ENCODE measurements at regions not wholly inside any gene's neighbourhood (a gene's known extent, or its start where the extent isn't known, plus 50 kb on each side); places are given as distances from the start of the nearest gene placed in this dataset.

DNA sequence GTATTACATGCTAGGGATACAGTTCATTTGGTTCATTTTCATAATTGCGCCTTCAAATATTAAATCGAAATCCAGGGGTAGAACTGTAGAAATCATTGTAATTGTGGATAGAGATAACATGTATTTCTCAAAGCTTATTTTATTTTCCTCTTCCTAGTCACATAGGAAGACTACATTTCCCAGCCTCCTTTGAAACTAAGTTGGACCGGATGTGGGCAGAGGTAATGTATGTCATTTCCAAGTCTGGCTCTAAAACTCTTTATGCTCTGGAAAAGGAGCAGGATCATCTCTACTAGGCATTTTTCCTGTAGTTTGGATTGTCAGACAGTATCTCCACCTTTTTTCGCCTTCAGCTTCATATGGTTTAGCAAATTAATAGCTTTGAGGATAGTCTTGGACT, 70.1 kb upstream of the CRY1 start:
- Histone ChIP-seq H3K36me3 (no peaks in the 10 kb centered on the region), H3K27me3 (ENCODE audit: insufficient read depth, low read depth, severe bottlenecking) (no peaks in the 10 kb centered on the region)
- TF ChIP-seq CTCF (IDR thresholded peaks at IDR 0.05; ENCODE audit: low read depth, low read length) = no peak

DNA sequence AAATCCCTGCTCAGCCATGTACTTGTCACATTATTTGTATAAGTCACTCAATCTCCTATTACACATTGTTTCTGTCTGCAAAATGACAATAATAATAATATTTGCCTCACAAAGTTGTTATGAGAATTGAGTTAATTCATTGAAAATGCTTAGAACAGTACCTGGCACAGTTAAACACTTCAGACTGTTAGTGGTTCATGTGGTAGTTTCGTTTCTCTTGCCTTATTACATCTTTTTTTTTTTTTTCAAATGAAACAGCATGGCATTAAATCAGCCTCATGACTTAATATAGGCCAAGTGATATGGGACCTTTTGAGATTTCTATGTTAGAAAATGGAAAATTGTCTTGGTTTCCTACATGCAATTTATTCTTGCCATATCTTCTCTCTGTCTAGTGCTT, 71.0 kb upstream of the CRY1 start:
- no peak overlapping the region for H3K27ac ChIP-seq
- no peak overlapping the region for H3K4me3 ChIP-seq (ENCODE audit: low read depth, low read length)
- no peaks in the 10 kb centered on the region for H3K9me3 ChIP-seq (ENCODE audit: severe bottlenecking)
- no peaks in the 10 kb centered on the region for H3K27me3 ChIP-seq (ENCODE audit: insufficient read depth, low read depth, severe bottlenecking)
- no peak for DNase-seq
- H3K36me3 ChIP-seq = no peaks in the 10 kb centered on the region
- TF ChIP-seq CTCF (IDR thresholded peaks at IDR 0.05; ENCODE audit: low read depth, low read length) = no peak

More for the DNA sequence above, 70.1 kb upstream of the CRY1 start:
- DNase-seq = no peak
- Histone ChIP-seq H3K9me3 (ENCODE audit: severe bottlenecking) (no peaks in the 10 kb centered on the region), H3K4me3 (ENCODE audit: low read depth, low read length) (no peak overlapping the region), H3K27ac (no peak overlapping the region)

DNA sequence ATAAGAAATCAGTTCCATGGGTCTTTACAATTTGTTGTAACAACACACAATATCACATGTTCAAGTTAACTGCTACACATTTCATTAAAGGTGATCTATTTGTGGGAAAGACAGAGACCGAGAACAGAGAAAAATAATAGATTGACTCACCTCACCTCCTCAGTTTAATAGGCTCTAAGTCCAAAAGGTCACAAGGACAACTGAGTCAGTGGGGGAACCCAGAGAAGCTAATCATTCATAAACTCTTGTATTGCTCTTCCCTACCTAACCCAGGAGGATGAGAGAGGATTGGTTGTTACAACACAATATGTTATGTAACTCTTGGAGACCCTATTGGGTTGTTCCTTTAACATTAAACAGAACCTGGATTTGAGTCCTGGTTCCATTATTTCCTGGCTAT, 72.2 kb upstream of the CRY1 start:
- DNase-seq = no peak
- Histone ChIP-seq H3K27ac (no peak overlapping the region), H3K9me3 (ENCODE audit: severe bottlenecking) (no peaks in the 10 kb centered on the region), H3K4me3 (ENCODE audit: low read depth, low read length) (no peak overlapping the region), H3K36me3 (no peaks in the 10 kb centered on the region), H3K27me3 (ENCODE audit: insufficient read depth, low read depth, severe bottlenecking) (no peaks in the 10 kb centered on the region)
- no peak for TF ChIP-seq CTCF (IDR thresholded peaks at IDR 0.05; ENCODE audit: low read depth, low read length)

DNA sequence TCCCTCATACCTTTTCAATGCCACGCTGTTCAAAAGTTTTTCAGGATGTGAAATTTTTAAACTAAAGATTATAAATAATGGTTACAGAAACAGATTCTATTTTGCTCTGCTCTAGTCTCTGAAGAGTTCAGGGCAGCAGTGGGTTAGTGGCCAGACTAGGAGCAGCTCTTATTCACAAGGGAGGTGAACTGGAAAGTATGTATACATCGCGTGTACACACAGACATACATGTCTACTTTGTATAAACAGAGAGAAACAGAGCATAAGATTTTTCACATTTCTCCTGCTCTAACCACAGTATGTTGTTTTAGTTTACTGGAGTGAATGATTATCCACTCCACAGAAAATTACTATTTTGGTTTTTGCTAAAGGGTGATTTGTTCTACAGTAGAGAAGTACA, 74.4 kb upstream of the CRY1 start:
- H3K27ac ChIP-seq = no peak overlapping the region
- H3K27me3 ChIP-seq (ENCODE audit: insufficient read depth, low read depth, severe bottlenecking) = no peaks in the 10 kb centered on the region
- no peak overlapping the region for H3K4me3 ChIP-seq (ENCODE audit: low read depth, low read length)
- DNase-seq = no peak
- H3K9me3 ChIP-seq (ENCODE audit: severe bottlenecking) = no peaks in the 10 kb centered on the region
- no peak for TF ChIP-seq CTCF (IDR thresholded peaks at IDR 0.05; ENCODE audit: low read depth, low read length)
- H3K36me3 ChIP-seq = no peaks in the 10 kb centered on the region

DNA sequence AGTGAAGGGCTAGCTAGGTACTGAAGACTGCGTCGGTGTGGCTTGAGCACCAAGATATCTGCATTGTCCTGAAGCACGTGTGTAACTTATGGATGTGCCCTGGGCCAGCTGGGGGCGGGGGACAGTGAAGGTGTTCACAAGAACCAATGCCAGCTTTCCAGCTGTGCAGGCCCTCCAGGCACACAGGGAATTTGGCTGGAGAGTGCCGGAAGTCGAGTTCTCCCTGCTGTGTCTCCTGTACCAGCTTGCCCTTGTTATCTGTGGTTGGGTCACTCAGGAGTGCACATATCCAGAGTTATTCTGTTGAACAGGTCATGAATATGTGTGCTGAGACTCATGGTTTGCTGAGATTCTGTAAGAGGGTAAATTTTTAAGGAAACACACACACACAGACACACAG, 75.9 kb upstream of the CRY1 start:
- no peaks in the 10 kb centered on the region for H3K27me3 ChIP-seq (ENCODE audit: insufficient read depth, low read depth, severe bottlenecking)
- H3K9me3 ChIP-seq (ENCODE audit: severe bottlenecking) = no peaks in the 10 kb centered on the region
- no peak overlapping the region for H3K27ac ChIP-seq
- no peaks in the 10 kb centered on the region for H3K36me3 ChIP-seq
- DNase-seq = no peak
- no peak for TF ChIP-seq CTCF (IDR thresholded peaks at IDR 0.05; ENCODE audit: low read depth, low read length)
- H3K4me3 ChIP-seq (ENCODE audit: low read depth, low read length) = no peak overlapping the region

DNA sequence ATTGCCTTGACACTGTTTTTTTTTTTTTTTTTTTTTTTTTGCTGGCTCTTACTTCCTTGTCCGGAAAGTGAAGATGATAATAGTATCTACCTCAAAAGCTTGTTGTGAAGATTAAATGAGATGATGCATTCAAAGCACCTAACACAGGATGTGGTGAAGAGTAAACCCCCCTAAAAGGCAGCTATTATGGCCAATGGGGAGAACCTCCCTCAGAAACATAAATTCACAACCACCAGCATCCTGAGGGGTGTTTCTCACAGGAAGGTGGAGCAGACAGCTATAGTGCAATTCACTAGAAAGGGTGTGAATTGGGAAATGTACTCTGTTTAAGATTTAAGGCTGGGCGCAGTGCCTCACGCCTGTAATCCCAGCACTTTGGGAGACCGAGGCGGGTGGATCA, 85.4 kb upstream of the CRY1 start:
- no peak overlapping the region for H3K27ac ChIP-seq
- no peak for DNase-seq
- no peak for TF ChIP-seq CTCF (IDR thresholded peaks at IDR 0.05; ENCODE audit: low read depth, low read length)
- H3K27me3 ChIP-seq (ENCODE audit: insufficient read depth, low read depth, severe bottlenecking) = no peaks in the 10 kb centered on the region
- H3K36me3 ChIP-seq = no peaks in the 10 kb centered on the region
- H3K4me3 ChIP-seq (ENCODE audit: low read depth, low read length) = no peak overlapping the region
- H3K9me3 ChIP-seq (ENCODE audit: severe bottlenecking) = no peaks in the 10 kb centered on the region

All from WERI-Rb-1 (cell line).